ENCODE measurements at regions not wholly inside any gene's neighbourhood (a gene's known extent, or its start where the extent isn't known, plus 50 kb on each side); places are given as distances from the start of the nearest gene placed in this dataset.

- DNase-seq (ENCODE audit: low read depth, low spot score): no peak
These were observed 182.5 kb downstream of the MED10 start for GRCh38 chr5:6195711-6196358.

GRCh38 chr5:6194906-6195612 lies 183.3 kb downstream of the MED10 start:
- DNase-seq (ENCODE audit: low read depth, low spot score): no peak

- no peak for DNase-seq (ENCODE audit: low read depth, low spot score)
These were observed 184.0 kb downstream of the MED10 start for GRCh38 chr5:6194261-6194875.

- DNase-seq (ENCODE audit: low read depth, low spot score): no peak
These were observed 185.0 kb downstream of the MED10 start for GRCh38 chr5:6193310-6193709.

GRCh38 chr5:6190838-6191237 lies 187.5 kb downstream of the MED10 start:
- no peak for DNase-seq (ENCODE audit: low read depth, low spot score)

GRCh38 chr5:6188976-6189375 lies 189.4 kb downstream of the MED10 start:
- no peak for DNase-seq (ENCODE audit: low read depth, low spot score)

- DNase-seq (ENCODE audit: low read depth, low spot score): no peak
These were observed 190.0 kb downstream of the MED10 start for GRCh38 chr5:6188344-6188743.

- no peak for DNase-seq (ENCODE audit: low read depth, low spot score)
These were observed 190.8 kb downstream of the MED10 start for GRCh38 chr5:6187501-6187900.

- DNase-seq (ENCODE audit: low read depth, low spot score): no peak
These were observed 192.8 kb downstream of the MED10 start for GRCh38 chr5:6185574-6185973.

GRCh38 chr5:6184481-6184880 lies 193.9 kb downstream of the MED10 start:
- DNase-seq (ENCODE audit: low read depth, low spot score): no peak

- no peak for DNase-seq (ENCODE audit: low read depth, low spot score)
These were observed 194.7 kb downstream of the MED10 start for GRCh38 chr5:6183391-6184390.

- no peak for DNase-seq (ENCODE audit: low read depth, low spot score)
These were observed 196.0 kb downstream of the MED10 start for GRCh38 chr5:6182271-6182815.

GRCh38 chr5:6181871-6182270 lies 196.5 kb downstream of the MED10 start:
- DNase-seq (ENCODE audit: low read depth, low spot score): no peak

- DNase-seq (ENCODE audit: low read depth, low spot score): no peak
These were observed 197.1 kb downstream of the MED10 start for GRCh38 chr5:6181147-6181729.

- DNase-seq (ENCODE audit: low read depth, low spot score): no peak
These were observed 198.0 kb downstream of the MED10 start for GRCh38 chr5:6180231-6180872.

- DNase-seq (ENCODE audit: low read depth, low spot score): no peak
These were observed 199.4 kb downstream of the MED10 start for GRCh38 chr5:6178846-6179532.

GRCh38 chr5:6177926-6178325 lies 200.4 kb downstream of the MED10 start:
- no peak for DNase-seq (ENCODE audit: low read depth, low spot score)

GRCh38 chr5:6176102-6176693 lies 202.1 kb downstream of the MED10 start:
- no peak for DNase-seq (ENCODE audit: low read depth, low spot score)

GRCh38 chr5:6175172-6175854 lies 203.0 kb downstream of the MED10 start:
- DNase-seq (ENCODE audit: low read depth, low spot score): no peak

All from iPS DF 19.7 (cell line).